ENCODE measurements at regions not wholly inside any gene's neighbourhood (a gene's known extent, or its start where the extent isn't known, plus 50 kb on each side); places are given as distances from the start of the nearest gene placed in this dataset.

GRCh38 chr5:134462047-134462575, 50.4 kb upstream of the CDKN2AIPNL start:
- FAIRE-seq (no peak), DNase-seq (ENCODE audit: insufficient read length, low spot score) (no peak)

More at GRCh38 chr5:134462047-134462575, 50.4 kb upstream of the CDKN2AIPNL start:
- no peak for TF ChIP-seq TAF1 (IDR thresholded peaks at IDR 0.05; ENCODE audit: low read depth, low read length)
- TF ChIP-seq PAX5 (IDR thresholded peaks at IDR 0.05; ENCODE audit: insufficient read depth, low read length, severe bottlenecking), result no peak
- no peak for TF ChIP-seq POU2F2 (IDR thresholded peaks at IDR 0.05; ENCODE audit: low read depth, low read length)
- TF ChIP-seq POLR2AphosphoS5 (IDR thresholded peaks at IDR 0.05; ENCODE audit: low read depth, low read length), result no peak
- TF ChIP-seq POLR2A (IDR thresholded peaks at IDR 0.05; ENCODE audit: low read depth, low read length), result no peak
- TF ChIP-seq SPI1 (IDR thresholded peaks at IDR 0.05; ENCODE audit: low read depth, low read length), result no peak
